Activated CD8-positive, alpha-beta memory T cell treated with anti-CD3 and anti-CD28 coated beads for 1 hour (primary cell): ENCODE measurements at regions not wholly inside any gene's neighbourhood (a gene's known extent, or its start where the extent isn't known, plus 50 kb on each side); places are given as distances from the start of the nearest gene placed in this dataset.
"Not testable (repeated sequence)": the region's sequence is repeated elsewhere in the genome, so short reads cannot be mapped to it uniquely, and the experiment has no call there.

Source experiments
- DNase-seq, 2 donors: peaks; one replicate each; pipeline ENCODE4 v3.0.0-alpha.2; 2020; ENCODE audit warnings: low read depth in 1 of 2; ENCODE audit errors: extremely low read depth in 1 of 2

DNA sequence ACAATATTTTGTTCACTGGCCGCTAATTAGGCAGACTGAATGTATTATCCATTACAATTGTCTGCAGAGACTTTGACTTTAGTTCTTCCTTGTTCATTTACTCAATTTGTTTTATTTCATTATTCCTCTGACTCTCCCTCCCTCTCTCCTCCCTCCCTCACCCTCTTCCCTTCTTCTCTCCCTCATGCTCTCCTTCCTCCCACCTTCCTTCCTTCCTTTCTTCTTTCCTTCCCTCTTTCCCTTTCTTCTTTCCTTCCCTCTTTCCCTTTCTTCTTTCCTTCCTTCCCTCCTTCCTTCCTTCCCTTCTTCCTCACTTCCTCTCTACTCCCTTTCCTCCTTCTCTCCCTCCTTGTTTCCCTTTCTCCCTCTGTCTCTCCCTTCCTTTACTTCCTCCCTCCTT, 1591.0 kb upstream of the SLC10A2 start:
- DNase-seq: no peak

DNA sequence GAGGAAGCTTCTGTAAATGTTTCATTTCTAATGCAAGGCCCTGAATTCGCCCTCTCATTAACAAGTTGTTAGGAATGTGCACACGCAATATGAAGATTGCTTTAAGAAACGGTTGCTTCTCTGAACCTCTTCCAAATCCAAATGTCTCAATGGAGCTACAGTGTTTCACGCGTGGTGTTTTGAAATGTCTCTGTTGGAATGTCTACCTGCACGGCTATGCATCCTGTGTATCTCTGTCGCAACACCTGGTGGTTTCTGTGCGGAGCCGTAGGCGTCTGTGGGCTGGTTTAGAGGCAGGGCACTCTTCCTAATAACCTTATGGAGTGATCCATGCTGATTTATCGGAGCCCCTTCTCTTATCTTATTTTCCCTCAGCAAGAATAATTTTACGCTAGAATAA, 1584.2 kb upstream of the SLC10A2 start:
- no peak for DNase-seq

DNA sequence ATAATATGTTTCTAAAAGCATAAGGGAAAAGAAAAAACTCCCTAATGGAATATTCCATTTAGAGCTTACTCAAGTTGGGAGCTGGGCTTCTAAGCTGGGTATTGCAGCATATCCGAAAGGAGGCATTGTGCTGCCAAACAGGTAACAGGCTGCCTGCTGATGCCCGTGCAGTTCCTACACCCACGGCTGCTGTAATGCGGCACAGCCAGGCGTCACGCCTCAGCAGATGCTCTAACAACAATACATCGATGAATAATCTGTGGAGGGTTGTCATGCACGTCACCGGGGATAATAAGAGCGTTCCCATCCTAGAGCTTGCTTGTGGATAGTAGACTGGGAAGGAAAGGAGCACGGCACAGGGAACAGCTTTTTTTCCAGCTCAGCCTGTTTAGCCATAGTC, 1582.1 kb upstream of the SLC10A2 start:
- DNase-seq: no peak

DNA sequence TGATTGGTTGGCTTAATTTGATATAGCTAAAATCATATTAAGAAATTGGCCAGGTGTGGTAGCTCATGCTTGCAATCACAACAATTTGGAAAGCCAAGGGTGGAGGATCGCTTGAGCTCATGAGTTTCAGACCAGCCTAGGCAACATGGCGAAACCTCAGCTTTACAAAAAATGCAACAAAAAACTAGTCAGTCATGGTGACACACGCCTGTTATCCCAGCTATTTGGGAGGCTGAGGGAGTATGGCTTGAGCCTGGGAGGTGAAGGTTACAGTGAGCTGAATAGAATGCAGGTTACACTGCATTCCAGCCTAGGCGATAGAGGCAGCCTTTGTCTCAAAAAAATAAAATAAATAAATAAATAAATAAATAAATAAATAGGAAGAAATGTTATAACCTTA, 1579.6 kb upstream of the SLC10A2 start:
- no peak for DNase-seq

DNA sequence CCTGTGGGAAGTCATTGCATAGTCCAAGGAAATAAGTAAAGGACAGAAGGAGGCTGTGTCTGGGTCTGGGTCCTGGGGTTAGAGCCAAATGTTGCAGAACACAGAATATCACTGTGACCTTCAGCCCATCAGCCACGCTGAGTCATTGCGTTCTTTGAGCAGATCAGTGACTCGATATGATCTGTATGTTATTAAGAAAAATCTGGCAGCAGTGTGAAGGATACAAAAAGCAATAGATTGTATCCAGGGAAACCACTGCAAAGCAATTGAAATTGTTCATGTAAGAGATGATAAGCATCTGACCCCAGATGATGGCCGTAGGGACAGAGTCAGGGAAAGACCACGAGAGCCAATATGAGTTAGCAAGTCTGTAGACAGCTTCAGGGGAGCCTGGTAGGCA, 1575.1 kb upstream of the SLC10A2 start:
- DNase-seq: no peak

DNA sequence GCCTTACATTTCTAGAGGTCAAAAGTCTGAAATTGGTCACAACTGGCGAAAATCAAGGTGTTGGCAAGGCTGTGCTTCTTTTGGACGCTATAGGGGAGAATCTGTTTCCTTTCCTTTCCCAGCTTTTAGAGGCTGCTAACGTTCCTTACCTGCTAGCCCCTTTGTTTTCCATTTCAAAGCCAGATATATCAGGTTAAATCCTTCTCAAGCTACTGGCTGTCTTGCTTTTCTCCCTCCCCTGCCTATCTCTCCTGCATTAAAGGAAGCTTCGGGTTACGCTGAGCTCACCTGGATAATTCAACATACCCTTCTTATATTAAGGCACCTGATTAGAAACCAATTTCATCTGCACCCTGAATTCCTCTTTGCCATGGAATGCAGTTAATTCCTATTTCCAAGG, 1569.7 kb upstream of the SLC10A2 start:
- DNase-seq: no peak

DNA sequence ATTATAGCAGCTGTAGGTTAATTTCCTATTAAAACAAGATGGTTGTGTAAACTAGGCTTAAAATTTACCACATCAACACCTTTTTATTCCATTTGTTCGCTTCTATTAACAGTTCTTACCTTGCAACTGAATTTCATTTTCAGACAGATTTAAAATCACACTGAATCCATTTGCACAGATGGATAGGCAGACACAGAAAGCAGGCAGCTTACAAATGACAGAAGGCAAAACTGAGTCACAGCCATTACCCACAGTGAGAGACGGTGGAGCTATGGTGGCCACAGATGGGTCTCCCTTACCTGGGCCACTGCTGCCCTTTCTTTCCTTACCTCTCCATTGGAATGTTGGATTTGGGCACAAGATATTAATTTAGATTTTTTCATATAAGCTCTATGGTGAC, 1567.8 kb upstream of the SLC10A2 start:
- DNase-seq: no peak

DNA sequence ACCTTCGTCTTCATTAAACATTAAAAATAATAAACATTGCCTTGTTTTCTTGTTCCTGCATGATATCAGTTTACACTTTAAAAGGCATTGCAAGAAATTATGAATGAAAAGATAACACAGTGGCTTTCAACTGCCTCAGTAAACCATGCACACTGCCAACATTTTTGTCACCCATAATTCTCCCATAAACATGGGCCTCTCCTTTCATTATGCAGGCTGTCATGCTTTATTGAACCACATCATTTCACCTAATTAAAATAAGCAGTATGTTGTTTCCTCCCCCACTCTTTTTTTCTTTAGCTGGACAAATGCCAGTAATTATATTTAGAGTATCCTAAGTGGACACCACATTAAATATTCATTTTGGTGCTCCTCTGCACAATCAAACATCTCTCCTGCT, 1566.5 kb upstream of the SLC10A2 start:
- no peak for DNase-seq

DNA sequence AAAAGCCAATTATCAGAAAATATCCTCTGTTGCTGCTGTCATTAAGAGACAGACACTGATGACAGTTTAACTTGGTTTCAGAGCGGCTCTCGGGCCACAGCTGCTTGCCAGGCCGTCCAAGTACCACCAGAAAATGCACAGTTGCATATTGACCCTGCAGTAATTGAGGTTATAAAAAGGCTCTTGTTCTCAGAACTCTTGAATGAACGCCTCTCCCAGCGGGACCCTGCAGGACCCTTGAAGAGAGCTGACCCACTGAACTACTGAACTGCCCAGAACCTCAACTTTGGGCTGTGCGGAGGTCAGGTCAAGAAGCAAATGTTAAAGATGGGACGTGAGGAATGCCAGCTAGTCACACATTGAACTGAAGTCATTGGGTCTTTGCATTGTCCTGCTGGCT, 1559.0 kb upstream of the SLC10A2 start:
- DNase-seq: no peak

DNA sequence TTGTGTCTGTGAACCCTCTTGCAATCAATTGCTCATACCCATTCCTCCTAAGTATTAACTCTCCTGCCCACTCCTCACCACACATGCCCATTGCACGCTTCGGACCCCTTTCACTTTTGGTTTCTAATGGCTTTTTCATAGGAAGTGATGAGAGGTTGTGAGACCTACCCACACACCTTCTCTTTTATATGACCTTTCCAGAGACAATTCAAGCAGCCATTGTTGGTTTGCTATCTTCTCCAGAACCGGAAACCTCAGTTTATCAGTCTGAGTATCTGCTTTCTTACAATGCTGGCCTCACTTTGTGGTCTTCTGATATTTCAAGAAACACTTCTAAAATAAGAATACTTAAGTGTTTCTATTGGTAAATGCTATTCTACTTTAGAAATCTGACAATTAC, 1550.8 kb upstream of the SLC10A2 start:
- no peak for DNase-seq

DNA sequence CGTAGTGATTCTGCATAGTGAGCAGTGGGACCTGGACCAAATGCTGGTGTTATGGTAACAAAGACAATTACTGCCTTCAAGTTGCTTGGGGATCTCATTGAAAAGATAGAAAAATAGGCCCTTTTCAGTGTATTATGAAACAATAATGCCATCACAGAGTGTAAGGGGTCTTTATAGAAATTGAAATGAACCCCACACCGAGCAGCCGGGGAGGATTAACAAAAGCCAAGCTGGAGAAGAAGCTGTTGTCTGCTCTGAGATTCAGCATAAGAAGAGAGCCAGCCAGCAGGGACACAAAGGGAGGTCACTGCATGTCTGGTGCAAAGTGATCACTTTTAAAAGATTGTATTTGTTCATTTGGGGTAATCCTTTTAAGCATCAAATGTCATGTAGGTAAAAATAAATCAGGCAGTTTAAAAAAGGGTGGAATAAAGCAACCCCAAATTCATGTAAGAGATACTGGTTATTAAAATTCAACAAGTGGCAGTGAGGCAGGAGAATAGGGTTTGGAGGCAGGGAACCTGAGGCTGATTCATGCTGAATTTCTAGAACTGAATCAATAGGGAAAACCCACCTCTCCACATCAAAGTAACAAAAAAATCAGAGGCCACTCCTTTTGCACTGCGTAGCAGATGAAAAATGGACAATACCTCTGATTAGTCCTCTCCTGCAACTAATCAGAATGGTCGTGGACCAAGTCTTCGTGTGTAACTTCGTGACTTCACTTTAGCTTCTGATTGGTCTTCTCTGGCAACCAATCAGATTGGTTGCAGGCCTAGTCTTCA, 1548.3 kb upstream of the SLC10A2 start:
- no peak for DNase-seq

DNA sequence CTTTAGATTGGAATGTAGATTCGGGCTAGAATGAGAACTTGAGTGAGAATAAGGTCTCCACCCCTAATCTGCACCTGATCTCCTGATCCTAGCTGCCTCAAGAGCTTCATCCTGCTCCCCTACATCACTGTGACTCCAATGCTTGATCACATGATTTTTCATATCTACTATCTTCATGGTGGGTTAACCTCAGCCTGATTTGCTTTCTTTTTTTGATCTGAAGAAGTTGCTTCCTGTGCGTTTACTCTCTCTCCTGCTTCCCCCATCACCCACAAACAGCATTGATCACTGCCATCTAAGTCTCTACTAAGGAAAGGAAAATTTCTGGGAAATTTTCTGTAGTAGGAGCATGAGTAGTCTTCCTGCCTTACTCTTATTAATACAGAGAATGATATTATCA, 1542.1 kb upstream of the SLC10A2 start:
- DNase-seq: no peak

DNA sequence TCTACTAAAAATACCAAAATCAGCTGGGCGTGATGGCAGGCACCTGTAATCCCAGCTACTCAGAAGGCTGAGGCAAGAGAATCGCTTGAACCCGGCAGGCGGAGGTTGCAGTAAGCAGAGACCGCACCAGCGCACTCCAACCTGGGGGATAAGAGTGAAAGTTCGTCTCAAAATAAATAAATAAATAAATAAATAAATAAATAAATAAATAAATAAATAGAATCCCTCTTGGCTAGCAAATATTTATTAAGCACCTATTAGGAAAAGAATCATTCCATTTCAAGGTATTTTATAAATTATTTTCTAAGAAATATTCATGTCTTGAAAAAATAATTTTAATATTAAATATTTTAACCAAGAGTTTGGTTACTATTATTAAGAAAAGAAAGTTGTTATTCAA, 1539.2 kb upstream of the SLC10A2 start:
- DNase-seq: not testable (repeated sequence)

DNA sequence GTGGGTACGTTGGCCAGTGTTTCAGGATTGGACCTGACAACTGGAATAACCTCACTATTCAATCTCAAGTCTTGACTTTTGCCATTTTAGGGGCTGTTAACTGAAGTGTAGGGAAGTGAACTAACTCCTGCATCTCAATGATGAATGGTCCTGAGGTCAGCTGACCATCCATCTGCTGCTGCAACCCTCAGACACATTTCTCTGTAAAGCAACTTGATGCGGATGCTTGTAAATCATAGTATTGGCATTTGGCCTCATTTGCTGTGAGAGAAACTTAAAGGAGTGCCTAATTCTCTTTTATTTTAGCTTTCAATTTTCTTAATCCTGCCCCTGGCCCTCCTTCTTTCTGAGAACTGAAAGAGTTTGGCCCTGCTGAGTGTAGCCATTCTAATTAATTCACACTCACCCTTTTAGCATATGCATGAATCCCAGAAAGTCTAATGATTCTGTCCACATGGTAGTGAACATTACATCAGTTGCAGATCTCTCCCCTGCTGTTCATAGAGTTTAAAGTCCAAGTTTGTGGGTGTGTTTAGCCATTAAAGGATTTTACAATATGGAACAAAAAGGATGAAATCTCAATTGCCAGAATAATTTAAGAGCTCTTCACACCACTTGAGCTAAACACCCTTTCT, 1531.4 kb upstream of the SLC10A2 start:
- DNase-seq: no peak

DNA sequence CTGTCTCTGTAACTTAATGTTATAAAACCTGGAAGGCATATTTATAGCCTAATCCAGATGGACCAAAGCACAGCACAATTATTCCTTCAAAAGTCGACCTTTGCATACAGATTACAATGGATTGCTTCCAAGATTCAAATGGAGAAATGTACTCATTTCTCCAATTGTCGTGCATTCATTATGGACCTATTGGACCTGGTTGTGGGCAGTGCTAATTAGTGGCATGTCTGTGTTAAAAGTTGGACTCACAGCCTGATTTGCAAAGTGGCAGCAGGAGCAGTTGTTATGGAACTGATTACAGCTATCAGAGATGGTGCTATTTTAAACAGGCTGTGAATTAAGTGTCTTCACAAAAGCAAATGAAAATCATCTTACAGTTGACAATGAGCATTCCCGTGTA, 1529.3 kb upstream of the SLC10A2 start:
- DNase-seq: no peak

DNA sequence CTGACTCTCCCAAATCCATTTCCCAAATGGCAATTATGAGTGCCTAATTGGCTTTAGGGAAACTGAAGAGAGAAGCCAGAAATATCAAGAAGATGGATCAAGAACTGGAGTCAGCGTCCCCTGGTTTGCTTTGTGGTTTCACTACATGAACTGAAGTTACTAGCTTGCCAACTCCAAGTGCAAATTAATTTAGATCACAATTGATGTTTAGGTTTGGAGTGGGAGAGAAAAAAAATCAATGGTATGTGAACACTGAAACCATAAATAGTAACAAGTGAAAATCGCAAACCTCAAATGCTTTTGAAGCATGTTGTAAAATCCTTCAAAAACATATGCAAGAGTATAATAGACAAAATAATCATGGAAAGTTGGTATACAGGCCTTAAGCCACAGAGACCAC, 1528.6 kb upstream of the SLC10A2 start:
- DNase-seq: no peak

DNA sequence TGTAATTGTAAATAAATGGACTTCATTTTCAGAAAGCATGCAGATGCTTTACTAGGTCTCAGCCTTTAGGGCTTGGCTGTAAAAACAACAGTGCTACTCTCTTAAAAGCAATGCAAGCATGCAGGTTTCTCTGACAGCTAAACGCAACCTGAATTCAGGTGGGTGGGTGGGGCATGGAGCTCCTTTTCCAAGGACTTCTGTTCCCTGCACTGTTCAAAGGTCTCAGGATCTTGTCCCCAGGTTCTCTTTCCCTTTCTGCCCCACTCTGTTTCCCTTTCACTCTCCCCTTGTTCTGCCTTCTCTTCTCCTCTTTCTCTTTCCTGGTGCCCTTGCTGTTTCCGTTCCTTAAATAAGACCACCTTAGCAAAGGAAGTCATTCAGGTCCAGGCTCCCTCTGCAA, 1527.5 kb upstream of the SLC10A2 start:
- DNase-seq: no peak

DNA sequence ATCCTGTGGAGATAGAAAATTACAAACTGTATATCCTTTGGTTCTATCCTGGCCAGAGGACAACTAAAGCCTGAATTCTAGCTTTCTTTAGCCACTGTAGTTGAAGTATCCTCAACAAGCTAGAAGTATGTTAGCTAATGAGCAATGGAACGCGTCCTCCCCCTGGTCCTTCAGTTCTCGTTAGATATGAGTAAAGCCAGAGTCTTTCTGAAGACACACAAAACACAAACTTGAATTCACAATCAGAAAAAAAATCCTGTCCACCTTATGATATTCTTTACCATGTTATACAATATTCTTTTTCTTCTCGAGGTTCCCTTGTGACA, 1527.0 kb upstream of the SLC10A2 start:
- no peak for DNase-seq

DNA sequence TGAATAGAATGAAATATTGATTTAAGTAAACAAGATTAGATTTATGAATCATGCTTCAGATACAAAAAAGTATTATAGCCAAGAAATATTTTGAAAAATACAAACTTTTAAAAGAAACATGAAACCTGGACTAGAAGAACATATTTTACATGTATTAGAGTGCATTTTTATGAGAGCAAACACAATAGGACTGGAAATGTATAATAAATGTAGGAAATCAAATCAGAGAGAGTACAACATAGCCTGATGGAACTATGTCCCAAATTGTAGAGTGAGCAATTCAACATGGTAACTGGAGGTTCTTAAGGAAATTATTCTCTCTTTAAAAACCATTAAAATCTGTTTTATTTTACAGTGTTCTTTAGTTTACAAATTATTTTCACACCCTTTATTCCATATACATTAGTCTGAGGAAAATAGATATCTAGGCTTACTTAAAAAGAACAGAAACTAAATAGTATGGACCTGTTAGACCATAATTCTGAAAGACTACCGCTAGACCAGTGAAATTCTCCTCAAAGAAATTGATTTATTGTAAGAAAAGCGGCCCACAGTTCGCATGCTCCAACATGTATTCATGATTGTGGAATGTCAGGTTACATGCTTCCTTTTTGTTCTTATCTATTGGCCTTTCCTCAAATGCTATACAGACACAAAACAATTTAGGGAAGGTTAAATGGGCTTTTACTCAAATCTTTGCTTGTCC, 1526.5 kb upstream of the SLC10A2 start:
- DNase-seq: no peak

DNA sequence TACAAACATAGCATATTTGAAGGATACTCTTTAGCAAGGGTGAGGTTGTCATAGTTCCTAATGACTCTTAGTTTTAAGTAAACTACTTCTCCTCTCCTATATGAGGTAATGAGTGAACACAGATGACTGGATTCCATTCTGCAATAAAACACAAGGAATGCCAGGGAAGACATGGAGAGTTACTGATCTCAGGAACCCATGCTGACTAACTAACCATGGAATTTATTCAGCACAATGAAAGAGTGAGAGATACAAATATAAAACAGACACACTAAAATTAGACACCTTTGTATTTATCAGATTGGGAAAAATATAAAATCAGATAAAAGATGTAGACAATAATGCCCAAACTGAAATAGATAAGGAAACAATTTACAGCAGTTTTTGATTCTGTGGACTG, 1525.9 kb upstream of the SLC10A2 start:
- DNase-seq: no peak

DNA sequence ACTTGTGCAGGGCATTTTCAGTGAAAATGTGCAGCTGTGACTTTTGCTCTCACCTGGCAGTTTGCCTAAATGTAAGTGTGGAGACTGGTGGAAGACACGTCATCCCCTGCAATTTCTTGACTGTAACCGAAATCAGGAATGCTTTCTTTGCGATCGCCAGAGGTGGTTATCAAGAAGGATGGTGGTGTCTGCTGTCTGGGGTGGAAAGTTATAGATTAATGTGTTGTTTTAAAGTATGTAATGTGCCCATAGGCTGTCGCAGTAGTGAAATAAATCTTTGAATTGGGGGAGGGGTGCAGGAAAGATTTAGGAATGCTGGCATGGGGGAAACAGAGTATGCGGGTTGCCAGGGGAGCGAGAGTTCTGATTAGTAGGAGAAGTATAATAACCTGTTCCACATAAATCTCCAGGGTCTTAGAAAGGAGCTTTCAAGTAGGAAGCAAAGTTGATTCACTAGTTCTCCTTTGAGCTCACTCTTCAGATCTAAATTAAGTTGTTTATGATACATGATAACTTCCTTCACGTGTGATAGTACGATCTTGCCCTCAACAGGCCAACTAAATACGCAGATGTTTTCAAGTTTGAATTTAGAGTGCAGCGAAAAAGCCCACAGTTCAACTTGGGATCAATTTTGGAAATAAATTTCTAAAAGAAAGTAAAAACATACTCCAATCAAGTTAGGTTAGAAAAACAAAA, 1520.0 kb upstream of the SLC10A2 start:
- DNase-seq: no peak

DNA sequence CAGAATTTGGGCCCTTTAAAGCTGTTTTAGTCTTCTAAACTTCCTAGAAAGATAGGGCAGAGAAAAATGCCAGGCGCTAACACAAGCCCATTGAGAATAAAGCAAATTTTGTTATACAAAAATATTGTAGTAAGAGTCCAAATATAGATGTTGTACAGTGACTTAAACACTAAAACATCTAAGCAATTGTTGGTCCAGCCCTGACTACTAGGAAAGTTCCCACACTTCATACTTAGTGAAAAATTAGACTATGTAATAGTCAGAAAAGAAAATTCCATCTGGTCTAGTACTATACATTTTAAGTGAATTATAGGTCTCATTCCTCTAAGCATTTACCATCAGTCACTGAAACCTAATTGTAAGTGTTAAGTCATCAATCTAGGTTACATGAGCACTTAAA, 1518.3 kb upstream of the SLC10A2 start:
- no peak for DNase-seq
